ENCODE measurements at regions not wholly inside any gene's neighbourhood (a gene's known extent, or its start where the extent isn't known, plus 50 kb on each side); places are given as distances from the start of the nearest gene placed in this dataset.

GRCh38 chr6:18654821-18655220 is 267.7 kb downstream of the RNF144B start:
- TF ChIP-seq CTCF (IDR thresholded peaks at IDR 0.05) (no peak), POLR2A (IDR thresholded peaks at IDR 0.05; ENCODE audit: low read depth) (no peak), POLR2AphosphoS5 (IDR thresholded peaks at IDR 0.05) (no peak)

All from esophagus muscularis mucosa (tissue), 3 donors.